Fibroblast of lung (primary cell): ENCODE measurements at regions not wholly inside any gene's neighbourhood (a gene's known extent, or its start where the extent isn't known, plus 50 kb on each side); places are given as distances from the start of the nearest gene placed in this dataset.

Source experiments
- EZH2 ChIP-seq: IDR thresholded peaks from 2 replicates; pipeline ENCODE4 v1.5.1; 2012; ENCODE audit warnings: low read length, control low read depth, mild to moderate bottlenecking; ENCODE audit errors: missing control alignments
- TF ChIP-seq, protein P1 (sequence below), 2 donors: IDR thresholded peaks in 1 of 2; conservative IDR thresholded peaks in 1 of 2; 1 replicate in 1 of 2; 2 replicates in 1 of 2; pipeline ENCODE4 v1.5.1; 2011 to 2012; ENCODE audit warnings: low read length in 2 of 2, control low read depth in 1 of 2, inconsistent platforms in 1 of 2, low read depth in 1 of 2, mild to moderate bottlenecking in 1 of 2

DNA sequence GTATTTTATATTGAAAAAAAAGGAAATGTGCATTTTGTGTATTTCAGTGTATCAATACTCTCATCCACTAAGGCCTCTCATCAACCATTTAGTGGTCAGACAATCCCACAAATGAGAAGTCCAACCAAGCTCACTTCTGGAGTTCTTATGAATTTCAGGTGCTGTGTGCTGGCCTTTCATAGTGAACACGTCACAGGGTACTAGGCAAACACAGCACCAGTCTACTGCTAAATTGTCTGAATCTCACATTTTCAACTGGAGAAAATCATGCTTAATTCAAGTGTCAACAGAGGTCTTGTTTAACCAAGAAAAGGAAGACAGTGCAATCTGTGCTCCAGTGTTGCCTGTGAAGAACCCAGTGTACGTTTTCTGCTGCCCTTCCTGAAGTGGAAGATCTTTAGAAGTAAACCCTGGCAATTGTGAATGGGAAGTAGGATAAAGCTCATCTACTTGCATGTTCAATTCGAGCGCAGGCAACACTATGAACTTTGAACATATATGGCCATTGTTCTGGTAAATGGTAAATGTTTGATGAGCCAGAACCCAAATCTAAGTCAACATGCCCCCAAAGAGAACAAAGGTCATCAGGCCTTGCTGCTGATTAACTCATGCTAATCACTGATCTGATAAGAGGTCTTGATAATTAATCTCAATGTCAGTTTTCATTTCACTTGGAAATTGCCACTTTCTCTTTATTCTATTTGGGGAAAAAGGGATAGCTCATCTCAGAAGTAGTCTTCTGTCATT, 439.2 kb upstream of the SOX9 start:
- TF ChIP-seq, protein P1, sequence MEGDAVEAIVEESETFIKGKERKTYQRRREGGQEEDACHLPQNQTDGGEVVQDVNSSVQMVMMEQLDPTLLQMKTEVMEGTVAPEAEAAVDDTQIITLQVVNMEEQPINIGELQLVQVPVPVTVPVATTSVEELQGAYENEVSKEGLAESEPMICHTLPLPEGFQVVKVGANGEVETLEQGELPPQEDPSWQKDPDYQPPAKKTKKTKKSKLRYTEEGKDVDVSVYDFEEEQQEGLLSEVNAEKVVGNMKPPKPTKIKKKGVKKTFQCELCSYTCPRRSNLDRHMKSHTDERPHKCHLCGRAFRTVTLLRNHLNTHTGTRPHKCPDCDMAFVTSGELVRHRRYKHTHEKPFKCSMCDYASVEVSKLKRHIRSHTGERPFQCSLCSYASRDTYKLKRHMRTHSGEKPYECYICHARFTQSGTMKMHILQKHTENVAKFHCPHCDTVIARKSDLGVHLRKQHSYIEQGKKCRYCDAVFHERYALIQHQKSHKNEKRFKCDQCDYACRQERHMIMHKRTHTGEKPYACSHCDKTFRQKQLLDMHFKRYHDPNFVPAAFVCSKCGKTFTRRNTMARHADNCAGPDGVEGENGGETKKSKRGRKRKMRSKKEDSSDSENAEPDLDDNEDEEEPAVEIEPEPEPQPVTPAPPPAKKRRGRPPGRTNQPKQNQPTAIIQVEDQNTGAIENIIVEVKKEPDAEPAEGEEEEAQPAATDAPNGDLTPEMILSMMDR (conservative IDR thresholded peaks at IDR 0.05 in 1 of 2, IDR thresholded peaks at IDR 0.05 in 1 of 2; ENCODE audit: low read depth in 1 of 2, low read length in 2 of 2), result no peak
- no peak for TF ChIP-seq EZH2
